IMR-90 (cell line): ENCODE measurements at regions not wholly inside any gene's neighbourhood (a gene's known extent, or its start where the extent isn't known, plus 50 kb on each side); places are given as distances from the start of the nearest gene placed in this dataset.

Experiments
- ATAC-seq: fragments of 200-7000 bp; cut with Tn5 transposase; 2 replicates; pipeline ENCODE4 v1.9.1; 2020; ENCODE audit warnings: low read depth, mild to moderate bottlenecking, moderate library complexity
- BruUV-seq: library from RNA; stranded (reverse); fragments of 400-500 nt; replicated peaks from 2 replicates; lab custom pipeline; 2021; lab: Mats Ljungman, UMichigan
- CTCF ChIA-PET: fragments of 300-600 bp; formaldehyde crosslinking; extraction: SDS; loops from one replicate; lab custom pipeline; 2021; ENCODE audit warnings: antibody characterized with exemption; lab: Yijun Ruan, JAX
- POLR2A ChIA-PET: fragments of 300-600 bp; sonication (Branson Sonifier 250); formaldehyde crosslinking; loops from one replicate; lab custom pipeline; 2022; ENCODE audit warnings: antibody characterized with exemption; ENCODE audit not compliant: unreplicated experiment; lab: Charles Lee
- DNase-seq: peaks from one replicate; pipeline ENCODE4 v3.0.0; 2013
- H2AFZ ChIP-seq: replicated peaks from 2 replicates; pipeline ENCODE3; 2013; ENCODE audit warnings: low read length, mild to moderate bottlenecking; ENCODE audit not compliant: poor library complexity
- H2AK5ac ChIP-seq: 2 replicates; pipeline ENCODE4 v1.6.1; 2013; ENCODE audit warnings: low read depth, low read length, inconsistent platforms
- H2AK9ac ChIP-seq: replicated peaks from 2 replicates; pipeline ENCODE3; 2013; ENCODE audit warnings: mild to moderate bottlenecking, low read depth, low read length, moderate library complexity; ENCODE audit not compliant: poor library complexity
- H2BK120ac ChIP-seq: 2 replicates; pipeline ENCODE4 v1.6.1; 2013; ENCODE audit warnings: low read depth, low read length, inconsistent platforms
- H2BK15ac ChIP-seq: 3 replicates; pipeline ENCODE4 v1.6.1; 2013; ENCODE audit warnings: low read depth, low read length, inconsistent platforms
- H2BK20ac ChIP-seq: 2 replicates; pipeline ENCODE4 v1.6.1; 2013; ENCODE audit warnings: low read depth, mild to moderate bottlenecking, inconsistent platforms, low read length, moderate library complexity
- H2BK5ac ChIP-seq: 2 replicates; pipeline ENCODE4 v1.6.1; 2013; ENCODE audit warnings: mild to moderate bottlenecking, low read depth, low read length, inconsistent platforms; ENCODE audit not compliant: poor library complexity, severe bottlenecking
- H3K14ac ChIP-seq: replicated peaks from 2 replicates; pipeline ENCODE4 v1.6.1; 2013; ENCODE audit warnings: low read depth, low read length, inconsistent platforms
- H3K18ac ChIP-seq: 2 replicates; pipeline ENCODE4 v1.6.1; 2013; ENCODE audit warnings: low read depth, low read length, control low read depth
- H3K23ac ChIP-seq: 2 replicates; pipeline ENCODE4 v1.6.1; 2013; ENCODE audit warnings: low read depth, low read length, inconsistent platforms
- H3K27ac ChIP-seq: 2 replicates; pipeline ENCODE4 v1.5.1; 2013; ENCODE audit warnings: mild to moderate bottlenecking, control low read depth, low read length; ENCODE audit not compliant: insufficient read depth
- H3K27me3 ChIP-seq: 2 replicates; pipeline ENCODE4 v1.6.1; 2013; ENCODE audit warnings: low read length; ENCODE audit not compliant: control insufficient read depth, insufficient read depth
- H3K36me3 ChIP-seq: 2 replicates; pipeline ENCODE4 v1.6.1; 2013; ENCODE audit warnings: low read length, mixed read lengths; ENCODE audit not compliant: control insufficient read depth, insufficient read depth
- H3K4ac ChIP-seq: 2 replicates; pipeline ENCODE4 v1.6.1; 2013; ENCODE audit warnings: low read depth, low read length, inconsistent platforms
- H3K4me1 ChIP-seq: 2 replicates; pipeline ENCODE4 v1.6.1; 2013; ENCODE audit warnings: low read length, mixed read lengths; ENCODE audit not compliant: control insufficient read depth, insufficient read depth
- H3K4me2 ChIP-seq: 2 replicates; pipeline ENCODE4 v1.6.1; 2013; ENCODE audit warnings: low read depth, mild to moderate bottlenecking, control low read depth, low read length, moderate library complexity
- H3K4me3 ChIP-seq: 2 replicates; pipeline ENCODE4 v1.5.1; 2013; ENCODE audit warnings: low read depth, mild to moderate bottlenecking, control low read depth, low read length, moderate library complexity; ENCODE audit not compliant: insufficient read depth
- H3K56ac ChIP-seq: 2 replicates; pipeline ENCODE4 v1.6.1; 2013; ENCODE audit warnings: low read length, inconsistent platforms; ENCODE audit not compliant: insufficient read depth; ENCODE audit errors: extremely low read depth
- H3K79me1 ChIP-seq, 2 experiments: 2 replicates each; pipeline ENCODE4 v1.6.1; 2013; ENCODE audit warnings: low read length in 2 of 2, inconsistent platforms in 1 of 2, low read depth in 1 of 2
- H3K9ac ChIP-seq: 2 replicates; pipeline ENCODE4 v1.6.1; 2013; ENCODE audit warnings: low read depth, low read length, control low read depth
- H3K9me1 ChIP-seq: 2 replicates; pipeline ENCODE4 v1.6.1; 2013; ENCODE audit warnings: low read length, inconsistent platforms; ENCODE audit not compliant: insufficient read depth
- H3K9me3 ChIP-seq: 2 replicates; pipeline ENCODE4 v1.6.1; 2013; ENCODE audit warnings: low read length; ENCODE audit not compliant: control insufficient read depth, insufficient read depth
- H4K20me1 ChIP-seq: 2 replicates; pipeline ENCODE4 v1.6.1; 2013; ENCODE audit warnings: low read length, inconsistent platforms; ENCODE audit not compliant: insufficient read depth
- H4K5ac ChIP-seq: 2 replicates; pipeline ENCODE4 v1.6.1; 2013; ENCODE audit warnings: mild to moderate bottlenecking, low read depth, low read length, control low read depth
- H4K8ac ChIP-seq, 2 experiments: 2 replicates each; pipeline ENCODE4 v1.6.1; 2013; ENCODE audit warnings: low read depth in 2 of 2, low read length in 2 of 2, control low read depth in 1 of 2, inconsistent platforms in 1 of 2
- H4K91ac ChIP-seq: 2 replicates; pipeline ENCODE4 v1.6.1; 2013; ENCODE audit warnings: low read depth, low read length, inconsistent platforms; ENCODE audit not compliant: insufficient read depth
- BHLHE40 ChIP-seq: fragments of 150-350 bp; IDR thresholded peaks from 2 replicates; pipeline ENCODE4 v1.6.1; 2016; ENCODE audit warnings: mild to moderate bottlenecking, low read depth, low read length
- CEBPB ChIP-seq: IDR thresholded peaks from 2 replicates; pipeline ENCODE4 v1.6.1; 2012; ENCODE audit warnings: low read depth, low read length, improper control_type of control experiment
- CHD1 ChIP-seq: IDR thresholded peaks from 2 replicates; pipeline ENCODE4 v1.6.1; 2012; ENCODE audit warnings: low read depth, low read length, improper control_type of control experiment
- FOS ChIP-seq: fragments of 150-350 bp; IDR thresholded peaks from 2 replicates; pipeline ENCODE4 v1.6.1; 2016; ENCODE audit warnings: low read depth, low read length
- MXI1 ChIP-seq: IDR thresholded peaks from 2 replicates; pipeline ENCODE4 v1.6.1; 2012; ENCODE audit warnings: low read depth, mild to moderate bottlenecking, low read length, moderate library complexity, borderline replicate concordance
- NFE2L2 ChIP-seq: fragments of 150-350 bp; IDR thresholded peaks from 2 replicates; pipeline ENCODE4 v1.6.1; 2016; ENCODE audit warnings: low read depth, mild to moderate bottlenecking, low read length
- POLR2A ChIP-seq: IDR thresholded peaks from 2 replicates; pipeline ENCODE4 v1.6.1; 2012; ENCODE audit warnings: mild to moderate bottlenecking, low read depth, low read length
- RAD21 ChIP-seq: IDR thresholded peaks from 2 replicates; pipeline ENCODE4 v1.6.1; 2012; ENCODE audit warnings: low read length, improper control_type of control experiment
- WGBS, 2 experiments: methylation state at CpG; one replicate each; pipeline versions ENCODE4 v1.1.5 to v1.1.7; 2013; ENCODE audit warnings: missing lambda C conversion rate in 2 of 2; ENCODE audit not compliant: insufficient read length in 1 of 2; ENCODE audit errors: extremely low coverage in 2 of 2; 5-methylcytosine and 5-hydroxymethylcytosine counted together
- dilution Hi-C: fragments of 300-500 bp; cut with HindIII; formaldehyde crosslinking; loops from one replicate; pipeline ENCODE4 v1.14.3; 2018; ENCODE audit warnings: low sequenced_read_pairs; ENCODE audit not compliant: unreplicated experiment
- in situ Hi-C: fragments of 300-500 bp; cut with MboI; formaldehyde crosslinking; loops from 3 replicates; pipeline ENCODE4 v1.14.3; 2019; ENCODE audit warnings: low sequenced_read_pairs, inconsistent platforms, mixed read lengths
- intact Hi-C: fragments of 100-400 bp; cut with micrococcal nuclease; formaldehyde crosslinking; loops from 2 replicates; pipeline ENCODE4 v1.10.0; 2022
- TF ChIP-seq, protein P1 (sequence below): fragments of 150-350 bp; IDR thresholded peaks from 2 replicates; pipeline ENCODE4 v1.6.1; 2016; ENCODE audit warnings: low read depth, mild to moderate bottlenecking, low read length, moderate library complexity, borderline replicate concordance

DNA sequence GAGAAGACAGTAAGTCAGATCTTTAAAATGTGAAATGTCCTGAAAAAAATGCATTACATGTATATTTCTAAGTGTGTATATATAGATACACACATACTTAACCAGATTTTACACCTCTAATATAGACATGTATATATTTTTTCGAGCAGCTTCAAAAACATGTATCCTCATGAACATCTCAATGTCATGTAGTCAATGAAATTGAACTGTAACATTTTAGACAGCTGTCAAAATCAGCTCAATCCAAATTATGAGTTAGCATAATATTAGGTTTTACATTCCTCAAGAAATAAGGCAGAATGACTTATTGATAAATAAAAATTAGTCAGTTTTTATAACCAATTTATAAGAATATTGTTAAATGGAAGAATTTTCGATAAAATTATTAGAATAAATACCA lies 665.7 kb downstream of the BRINP3 start:
- Histone ChIP-seq H2AK5ac (no peak overlapping the region), H3K4me3 (no peak overlapping the region), H3K4me1 (no peaks in the 10 kb centered on the region), H3K14ac (no peak overlapping the region), H2BK120ac (no peak overlapping the region), H4K5ac (no peak overlapping the region), H3K56ac (no peak overlapping the region), H3K4ac (no peak overlapping the region), H2BK5ac (no peak overlapping the region), H3K23ac (no peak overlapping the region), H3K79me1 (no peaks in the 10 kb centered on the region), H2AFZ (no peak overlapping the region), H3K9me3 (no peaks in the 10 kb centered on the region), H3K9ac (no peak overlapping the region), H4K8ac (no peak overlapping the region), H2BK20ac (no peak overlapping the region), H3K36me3 (no peaks in the 10 kb centered on the region), H2AK9ac (no peak overlapping the region), H3K27ac (no peak overlapping the region), H4K20me1 (no peaks in the 10 kb centered on the region), H3K27me3 (no peaks in the 10 kb centered on the region), H4K91ac (no peak overlapping the region), H3K9me1 (no peaks in the 10 kb centered on the region), H3K4me2 (no peak overlapping the region), H2BK15ac (no peak overlapping the region), H3K18ac (no peak overlapping the region)
- WGBS, 2 experiments = no CpG with 5 or more reads among the region's 2 CpGs
- DNase-seq (no peak), ATAC-seq (no peak)
- ChIA-PET CTCF (no interaction called here), POLR2A (no interaction called here)
- intact Hi-C loops = no loop called here
- in situ Hi-C loops = no loop called here
- TF ChIP-seq NFE2L2 (no peak), CEBPB (no peak), POLR2A (no peak), BHLHE40 (no peak), MXI1 (no peak), FOS (no peak), RAD21 (no peak), CHD1 (no peak)
- TF ChIP-seq, protein P1, sequence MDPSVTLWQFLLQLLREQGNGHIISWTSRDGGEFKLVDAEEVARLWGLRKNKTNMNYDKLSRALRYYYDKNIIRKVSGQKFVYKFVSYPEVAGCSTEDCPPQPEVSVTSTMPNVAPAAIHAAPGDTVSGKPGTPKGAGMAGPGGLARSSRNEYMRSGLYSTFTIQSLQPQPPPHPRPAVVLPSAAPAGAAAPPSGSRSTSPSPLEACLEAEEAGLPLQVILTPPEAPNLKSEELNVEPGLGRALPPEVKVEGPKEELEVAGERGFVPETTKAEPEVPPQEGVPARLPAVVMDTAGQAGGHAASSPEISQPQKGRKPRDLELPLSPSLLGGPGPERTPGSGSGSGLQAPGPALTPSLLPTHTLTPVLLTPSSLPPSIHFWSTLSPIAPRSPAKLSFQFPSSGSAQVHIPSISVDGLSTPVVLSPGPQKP = no peak
- dilution Hi-C loops = no loop called here
- BruUV-seq = no TSS peak
